ENCODE measurements at regions not wholly inside any gene's neighbourhood (a gene's known extent, or its start where the extent isn't known, plus 50 kb on each side); places are given as distances from the start of the nearest gene placed in this dataset.

DNA sequence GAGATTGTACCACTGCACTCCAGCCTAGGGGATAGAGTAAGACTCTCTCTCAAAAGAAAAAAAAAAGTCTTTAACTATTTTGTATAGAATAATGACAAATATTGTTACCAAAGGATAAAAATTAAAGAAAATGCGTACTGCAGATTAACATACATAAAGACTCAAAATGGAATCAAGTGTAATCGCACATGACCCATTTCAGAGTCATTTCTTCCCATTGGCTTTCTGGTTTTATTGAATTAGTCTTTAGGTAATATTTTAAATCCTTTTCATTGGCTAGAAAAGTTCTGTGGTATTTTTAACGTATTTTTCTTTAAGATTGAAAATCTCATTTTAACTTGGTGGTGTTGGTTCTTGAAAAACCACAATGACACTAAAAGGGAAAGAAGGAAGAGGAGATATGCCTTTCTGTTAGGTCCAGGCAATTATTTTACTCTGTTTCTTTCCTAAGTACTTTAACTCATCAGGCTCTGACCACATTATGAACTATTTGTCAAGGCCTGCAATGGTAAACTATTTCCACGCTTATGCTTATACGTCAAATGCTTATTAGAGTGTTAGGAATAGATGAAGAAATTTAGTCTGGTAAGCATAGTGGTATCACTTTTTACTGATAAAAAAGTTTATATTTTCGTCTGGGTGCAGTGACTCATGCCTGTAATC lies 52.3 kb downstream of the PLEKHG1 start:
- ATAC-seq (ENCODE audit: poor library complexity) (no peak), DNase-seq (no peak)
- intact Hi-C loops (cut with DNase I): no loop called here

DNA sequence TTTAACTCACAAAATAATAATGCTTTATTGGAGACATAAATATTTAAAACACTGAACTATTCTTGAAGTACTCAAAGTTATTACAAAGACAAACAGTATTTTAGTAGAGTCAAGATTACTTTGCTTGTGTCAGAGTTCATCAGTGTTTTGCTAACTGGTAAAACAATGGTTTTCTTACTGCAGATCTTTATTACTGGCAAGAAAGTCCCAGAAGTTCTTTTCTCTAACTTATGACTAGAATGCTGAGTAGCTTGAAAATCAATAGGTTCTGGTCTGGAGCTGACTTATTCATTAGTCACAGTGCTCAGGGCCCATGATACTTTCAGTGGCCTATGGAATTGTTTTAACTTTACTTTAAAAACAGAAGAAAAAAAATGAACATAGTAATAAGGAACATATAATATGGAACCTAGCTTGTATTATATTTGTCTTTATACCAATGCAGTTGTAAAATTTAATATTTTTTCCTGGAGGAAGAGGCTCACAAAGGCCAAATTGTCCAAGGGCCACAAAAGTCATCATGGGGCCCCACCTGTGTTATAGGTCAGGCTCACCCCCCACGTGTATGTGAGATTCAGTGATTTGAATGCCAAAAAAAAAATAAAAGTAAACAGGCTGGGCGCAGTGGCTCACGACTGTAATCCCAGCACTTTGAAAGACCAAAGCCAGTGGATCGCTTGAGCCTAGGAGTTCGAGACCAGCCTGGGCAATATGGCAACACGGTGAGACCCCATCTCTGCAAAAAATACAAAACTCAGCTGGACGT lies 53.3 kb downstream of the PLEKHG1 start:
- ATAC-seq (ENCODE audit: poor library complexity): no peak
- no peak for DNase-seq
- intact Hi-C loops (cut with DNase I): no loop called here

DNA sequence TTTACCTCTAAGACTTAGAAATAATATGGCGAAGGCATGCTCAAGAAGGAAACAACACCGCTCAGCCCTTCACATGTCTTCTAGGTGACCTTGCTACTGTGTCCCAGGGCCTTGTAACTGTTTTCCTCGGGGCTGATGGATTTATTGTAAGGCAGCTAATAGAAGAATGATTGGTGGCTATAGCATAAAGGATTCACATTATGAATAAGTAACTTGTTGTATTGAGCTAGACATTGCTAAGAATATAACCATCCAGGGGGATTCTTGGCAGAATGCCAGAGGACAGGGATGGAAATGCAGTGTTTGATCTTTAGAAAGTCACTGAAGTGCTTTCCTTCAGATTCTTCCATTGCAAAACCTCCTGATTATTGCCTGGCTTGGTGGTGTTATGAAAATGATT lies 54.9 kb downstream of the PLEKHG1 start:
- no peak for DNase-seq
- ATAC-seq (ENCODE audit: poor library complexity): no peak
- intact Hi-C loops (cut with DNase I): no loop called here

DNA sequence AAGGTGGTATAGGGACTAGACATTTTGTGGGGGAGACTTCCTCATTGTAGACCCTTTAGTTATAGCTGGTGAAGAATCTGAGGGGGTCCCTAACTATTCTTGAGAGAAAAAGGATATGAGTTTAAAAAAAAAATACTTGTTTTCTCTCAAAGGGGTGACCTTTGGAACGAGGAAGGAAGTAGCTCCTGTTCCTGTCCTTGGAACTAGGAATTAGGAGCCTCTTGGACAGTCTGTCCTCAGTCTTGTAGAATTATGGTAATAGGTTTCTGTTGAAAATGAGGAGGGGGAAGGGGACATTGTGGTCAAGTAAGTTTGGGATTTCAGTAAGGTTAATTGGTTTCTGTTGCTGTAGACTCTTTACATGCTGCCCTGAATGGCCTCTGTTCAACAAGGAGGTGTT lies 56.5 kb downstream of the PLEKHG1 start:
- DNase-seq (no peak), ATAC-seq (ENCODE audit: poor library complexity) (no peak)
- intact Hi-C loops (cut with DNase I): no loop called here

DNA sequence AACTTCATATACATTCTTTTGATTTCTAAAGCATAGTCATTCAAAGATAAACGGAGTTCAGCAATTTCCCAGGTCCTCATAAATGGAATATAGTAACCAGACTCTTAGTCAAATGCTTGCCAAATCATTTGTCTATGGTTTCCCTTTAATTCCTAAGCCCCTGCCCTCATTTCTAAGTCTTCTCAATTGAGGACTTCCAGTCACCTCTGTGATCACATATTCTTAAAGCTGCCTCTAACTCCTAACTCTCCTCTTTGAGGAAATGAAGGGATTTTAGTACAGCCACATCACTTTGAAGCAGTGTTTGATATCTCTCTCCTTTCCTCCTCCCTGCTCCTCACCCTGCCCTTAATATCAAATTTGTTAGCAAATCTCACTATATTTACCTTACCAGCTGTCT lies 58.7 kb downstream of the PLEKHG1 start:
- intact Hi-C loops (cut with DNase I): no loop called here
- DNase-seq: no peak
- no peak for ATAC-seq (ENCODE audit: poor library complexity)

DNA sequence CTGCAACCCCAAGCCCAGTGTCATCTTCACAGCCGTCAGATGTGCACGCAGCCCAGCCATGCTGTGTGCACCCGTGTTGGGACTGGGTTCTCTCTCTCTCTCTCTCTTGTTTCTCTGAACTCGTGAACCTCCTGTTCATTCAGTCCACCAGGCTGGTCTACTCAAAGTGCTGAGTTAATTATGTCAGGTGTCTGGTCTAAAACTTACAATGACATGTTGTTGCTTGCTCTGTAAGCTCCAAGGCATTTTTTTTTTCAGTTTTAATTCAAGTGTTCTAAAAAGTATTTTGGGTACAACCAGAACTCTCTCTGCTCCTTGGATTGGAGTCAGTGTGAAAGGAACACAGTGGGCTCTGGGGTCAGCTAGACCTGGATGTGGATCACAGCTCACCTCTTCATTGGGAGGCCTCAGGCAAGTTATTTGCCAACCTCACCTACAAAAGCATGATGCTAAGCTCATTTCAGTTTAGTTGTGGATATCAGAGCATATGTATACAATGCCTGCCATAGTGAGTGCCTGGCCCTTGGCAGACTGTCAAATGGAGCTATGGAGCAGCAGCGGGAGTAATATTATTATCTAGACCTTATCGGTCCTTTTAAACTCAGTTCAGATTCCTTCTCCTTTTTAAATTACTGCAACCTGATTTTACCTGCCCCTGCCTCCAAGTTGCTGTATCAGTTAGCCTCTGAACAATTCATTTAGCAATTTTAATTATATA lies 59.5 kb downstream of the PLEKHG1 start:
- no peak for DNase-seq
- ATAC-seq (ENCODE audit: poor library complexity): no peak

DNA sequence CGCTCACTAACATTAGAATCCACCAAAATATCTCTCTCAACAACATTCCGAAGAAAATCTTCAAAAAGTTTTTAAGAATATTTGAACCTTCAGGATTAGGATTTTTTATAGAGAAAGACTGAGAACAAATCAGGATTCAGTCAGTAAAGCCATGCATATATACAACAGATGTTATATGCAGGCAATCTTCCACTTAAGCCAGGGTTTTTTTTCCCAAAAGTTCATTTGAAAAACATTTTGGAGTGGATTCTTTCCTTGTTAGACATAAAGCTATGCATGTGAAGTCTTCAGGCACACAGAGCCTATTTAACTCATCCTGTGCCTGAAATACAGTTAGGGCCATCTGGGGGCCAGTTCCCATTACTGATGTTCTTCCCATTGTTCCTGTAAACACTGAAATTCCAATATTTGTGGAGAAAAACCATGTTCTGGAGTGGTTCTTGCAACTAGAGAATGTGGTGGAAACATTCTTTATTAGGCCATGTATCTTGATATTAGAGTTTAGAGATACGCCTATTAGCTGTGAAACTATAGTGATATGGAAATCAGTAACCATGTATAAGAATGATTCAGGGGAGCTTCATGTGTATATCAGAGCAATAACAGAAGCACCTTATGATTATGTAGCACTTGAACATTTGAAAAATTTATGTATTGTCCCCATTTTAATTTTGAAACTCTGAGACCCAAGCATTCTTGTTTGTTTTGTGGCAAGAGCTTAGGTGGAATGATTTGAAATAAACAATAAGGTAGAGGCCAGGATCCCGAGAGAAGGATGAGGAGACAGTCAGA lies 61.7 kb downstream of the PLEKHG1 start:
- ATAC-seq (ENCODE audit: poor library complexity) (no peak), DNase-seq (no peak)
- intact Hi-C loops (cut with DNase I): no loop called here

More for the DNA sequence above, 59.5 kb downstream of the PLEKHG1 start:
- intact Hi-C loops (cut with DNase I): no loop called here

DNA sequence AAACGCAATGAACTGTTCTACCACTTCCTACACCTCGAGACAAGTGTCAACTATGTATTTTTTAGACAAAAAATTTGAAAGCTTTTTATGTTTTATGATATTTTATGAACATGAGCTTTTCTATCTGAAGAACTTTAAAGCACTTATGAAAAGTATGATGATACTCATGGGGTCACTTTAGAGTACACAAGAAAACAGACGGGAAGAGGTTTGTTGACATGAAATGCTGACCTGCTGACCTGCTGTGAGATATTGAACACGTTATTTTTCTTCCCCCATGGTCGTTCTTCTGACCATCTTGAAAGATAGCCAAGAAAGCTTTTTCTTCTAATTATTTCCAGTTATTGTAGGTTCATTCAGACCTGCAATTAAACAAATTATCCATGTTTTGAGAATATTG lies 63.1 kb downstream of the PLEKHG1 start:
- intact Hi-C loops (cut with DNase I): no loop called here
- DNase-seq: no peak
- ATAC-seq (ENCODE audit: poor library complexity): no peak

DNA sequence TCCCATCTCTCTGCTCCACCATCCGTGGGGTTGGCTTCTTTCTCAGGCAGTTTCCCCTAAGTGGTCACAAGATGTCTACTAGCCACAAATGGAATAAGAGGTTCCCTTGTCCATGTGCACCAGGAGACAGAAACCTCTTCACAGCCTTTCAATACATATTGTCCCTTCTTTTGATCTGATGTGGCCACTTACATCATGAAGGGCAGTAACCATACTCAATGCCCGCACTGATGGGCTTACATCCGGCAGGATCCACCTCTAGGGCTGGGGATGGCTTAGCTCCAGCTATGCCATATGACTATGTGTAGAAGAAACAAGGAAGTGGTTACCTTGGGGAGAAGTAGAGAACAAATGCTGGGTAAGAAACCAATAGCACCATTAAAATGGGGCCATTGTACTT lies 64.4 kb downstream of the PLEKHG1 start:
- no peak for DNase-seq
- intact Hi-C loops (cut with DNase I): no loop called here
- ATAC-seq (ENCODE audit: poor library complexity): no peak

DNA sequence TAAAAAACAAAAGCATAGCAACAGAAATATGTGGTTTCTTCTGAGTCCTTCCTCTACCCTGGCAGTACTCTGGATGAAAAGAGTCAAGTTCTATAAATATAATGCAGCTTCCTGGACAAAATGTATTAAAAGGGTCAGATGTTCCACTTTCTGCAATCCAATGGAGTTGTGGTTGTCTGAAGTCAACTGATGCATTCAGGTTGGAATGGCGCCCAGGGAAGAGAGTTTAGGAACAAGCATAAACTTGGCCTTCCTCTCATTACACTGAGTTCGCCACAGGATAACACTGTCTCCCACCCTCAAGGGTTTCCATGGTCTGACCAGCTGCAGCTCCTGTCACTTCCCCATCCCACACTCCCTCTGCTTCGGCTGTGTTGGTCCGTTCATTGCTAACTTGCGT lies 66.4 kb downstream of the PLEKHG1 start:
- DNase-seq (no peak), ATAC-seq (ENCODE audit: poor library complexity) (peak; percentile 25)
- intact Hi-C loops (cut with DNase I): loop anchor here (5.0 kb wide), 1 partner anchor 64 kb away; no protein-coding TSS in a partner anchor

DNA sequence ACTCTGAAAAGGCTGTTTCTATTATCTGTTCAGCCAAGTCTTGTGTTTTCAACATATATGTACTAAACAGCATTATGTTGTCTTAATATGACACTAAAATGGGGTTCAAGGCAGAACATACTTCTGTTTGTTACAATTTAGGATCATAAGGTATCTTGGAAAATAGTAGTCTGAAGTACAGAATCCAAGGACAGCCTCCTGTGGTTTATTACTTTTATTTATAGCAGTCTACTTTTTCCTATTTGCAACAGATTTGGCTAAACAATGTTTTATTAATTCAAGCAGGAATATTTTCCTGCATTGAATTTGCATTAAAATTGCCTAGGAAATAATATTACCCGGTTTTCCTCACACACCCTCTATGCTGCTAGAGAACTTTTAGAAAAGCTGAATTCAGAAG lies 67.7 kb downstream of the PLEKHG1 start:
- no peak for ATAC-seq (ENCODE audit: poor library complexity)
- intact Hi-C loops (cut with DNase I): loop anchor here (5.0 kb wide), 1 partner anchor 65 kb away; no protein-coding TSS in a partner anchor

DNA sequence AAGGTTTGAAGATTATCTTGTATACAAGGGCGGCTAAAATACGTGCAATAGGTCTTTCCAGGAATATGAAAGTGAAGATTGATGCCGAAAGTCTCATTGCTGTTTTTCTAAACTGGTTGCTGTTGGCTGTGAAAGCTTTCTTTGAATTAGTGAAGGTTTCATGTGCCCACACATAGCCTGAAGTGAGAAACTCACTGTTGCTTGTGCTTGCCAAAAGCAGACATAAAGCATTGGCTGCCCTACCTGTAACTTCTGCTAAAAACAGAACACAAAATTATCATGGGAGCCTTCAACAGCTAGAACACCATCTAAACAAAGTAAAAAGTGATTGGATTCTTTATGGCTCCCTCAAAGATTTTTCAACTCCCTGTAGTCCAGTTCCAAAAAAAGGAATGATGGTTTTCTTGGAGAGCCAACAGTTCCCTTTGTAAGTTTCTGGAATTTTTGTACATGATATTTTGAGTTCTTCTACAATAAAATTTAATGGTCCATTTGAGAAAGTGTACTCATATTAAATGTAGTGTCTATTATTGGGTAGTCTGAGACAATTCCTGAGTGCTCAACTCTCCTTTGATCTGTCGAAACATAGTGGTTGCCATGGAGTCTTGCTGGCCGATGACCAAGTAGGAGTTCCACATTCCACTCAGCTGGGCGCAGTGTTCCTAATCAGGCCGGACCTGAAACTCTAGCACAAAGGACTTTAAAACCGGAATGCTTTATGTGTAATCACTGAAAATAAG lies 68.5 kb downstream of the PLEKHG1 start:
- intact Hi-C loops (cut with DNase I): loop anchor here (5.0 kb wide), 1 partner anchor 66 kb away; no protein-coding TSS in a partner anchor
- ATAC-seq (ENCODE audit: poor library complexity) (peak; percentile 97), DNase-seq (peak; percentile 92)

More for the DNA sequence above, 67.7 kb downstream of the PLEKHG1 start:
- no peak for DNase-seq

DNA sequence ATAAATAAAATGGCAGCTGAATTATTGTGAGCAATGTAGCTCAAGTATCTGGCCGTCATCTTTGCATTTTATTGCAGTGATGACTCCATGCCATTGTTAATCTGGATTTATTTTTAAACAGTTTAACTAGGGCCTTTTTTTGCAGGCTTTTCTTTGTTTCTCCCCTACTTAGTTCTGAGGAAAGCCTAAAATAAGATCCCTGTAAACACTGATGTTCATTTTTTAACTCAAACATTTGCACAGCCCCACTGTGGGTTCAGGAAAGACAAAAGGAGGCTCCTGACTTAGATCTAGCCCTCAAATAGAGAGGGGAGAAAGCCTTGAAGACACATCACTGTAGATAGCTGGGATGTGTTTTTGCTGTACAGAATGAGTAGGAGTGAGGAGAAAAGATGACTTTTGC lies 69.2 kb downstream of the PLEKHG1 start:
- no peak for ATAC-seq (ENCODE audit: poor library complexity)
- no peak for DNase-seq
- intact Hi-C loops (cut with DNase I): loop anchor here (5.0 kb wide), 1 partner anchor 67 kb away; no protein-coding TSS in a partner anchor

DNA sequence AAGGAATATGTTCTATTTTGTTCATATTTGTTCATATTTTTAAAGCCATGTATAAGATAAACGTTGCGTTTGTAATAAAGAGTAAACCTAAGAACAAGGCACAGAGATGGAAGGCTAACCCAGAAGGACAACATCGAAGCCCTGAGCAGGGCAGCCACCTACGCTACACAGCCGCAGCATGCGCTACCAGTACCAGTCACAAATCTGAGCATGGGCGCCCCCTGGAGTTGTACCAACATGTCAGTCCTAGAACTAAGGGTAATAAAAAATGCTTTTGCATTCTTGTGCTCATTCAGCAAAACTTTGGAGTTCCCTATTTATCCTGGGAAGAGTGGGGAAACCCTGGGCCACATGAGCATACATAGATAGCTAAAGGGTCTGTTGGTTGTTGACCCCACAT lies 70.6 kb downstream of the PLEKHG1 start:
- ATAC-seq (ENCODE audit: poor library complexity): no peak
- DNase-seq: no peak
- intact Hi-C loops (cut with DNase I): no loop called here

DNA sequence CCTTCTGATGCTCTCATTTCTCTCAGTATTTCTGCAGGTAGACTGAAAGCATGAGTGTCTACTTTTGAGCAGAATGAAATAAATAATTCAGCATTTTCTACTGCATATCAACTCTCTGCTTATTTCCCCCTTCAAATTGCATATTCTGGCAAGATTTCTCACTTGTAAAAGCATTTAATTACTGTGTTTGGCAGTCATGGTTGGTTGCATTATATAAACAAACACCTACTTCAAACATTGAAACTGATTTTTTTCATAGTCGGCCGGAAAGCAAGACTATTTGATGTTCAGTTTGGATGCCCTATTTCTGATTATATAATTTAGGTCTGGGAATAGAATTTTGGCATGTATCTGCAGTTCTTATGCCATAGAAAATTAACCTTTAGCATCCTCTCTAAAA lies 73.1 kb downstream of the PLEKHG1 start:
- intact Hi-C loops (cut with DNase I): no loop called here
- ATAC-seq (ENCODE audit: poor library complexity) (no peak), DNase-seq (no peak)

DNA sequence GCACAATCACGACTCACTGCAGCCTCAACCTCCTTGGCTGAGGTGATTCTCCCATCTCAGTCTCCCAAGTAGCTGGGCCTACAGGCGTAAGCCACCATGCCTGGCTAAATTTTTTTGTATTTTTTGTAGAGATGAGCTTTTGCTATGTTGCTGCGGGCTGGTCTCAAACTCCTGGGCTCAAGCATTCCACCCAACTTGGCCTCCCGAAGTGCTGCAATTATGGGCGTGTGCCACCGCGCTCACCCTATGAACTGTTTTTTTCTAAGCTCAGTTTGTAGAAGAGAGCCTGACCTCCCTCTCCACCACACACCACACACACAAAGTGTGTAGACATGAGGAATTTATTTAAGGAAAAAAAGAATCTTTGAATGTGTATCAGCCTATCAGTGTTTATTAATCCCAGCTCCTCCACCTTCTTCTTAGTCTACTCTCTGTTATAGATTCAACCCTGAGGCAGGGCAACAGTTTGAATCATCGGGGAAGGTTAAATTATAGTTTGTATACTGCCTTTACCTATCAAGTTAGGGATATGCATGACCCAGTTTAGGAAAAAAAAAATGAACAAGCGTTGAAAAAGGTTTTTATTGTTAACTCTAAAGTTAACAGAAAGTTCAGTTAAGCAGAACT lies 74.1 kb downstream of the PLEKHG1 start:
- intact Hi-C loops (cut with DNase I): no loop called here
- no peak for ATAC-seq (ENCODE audit: poor library complexity)
- DNase-seq: no peak

DNA sequence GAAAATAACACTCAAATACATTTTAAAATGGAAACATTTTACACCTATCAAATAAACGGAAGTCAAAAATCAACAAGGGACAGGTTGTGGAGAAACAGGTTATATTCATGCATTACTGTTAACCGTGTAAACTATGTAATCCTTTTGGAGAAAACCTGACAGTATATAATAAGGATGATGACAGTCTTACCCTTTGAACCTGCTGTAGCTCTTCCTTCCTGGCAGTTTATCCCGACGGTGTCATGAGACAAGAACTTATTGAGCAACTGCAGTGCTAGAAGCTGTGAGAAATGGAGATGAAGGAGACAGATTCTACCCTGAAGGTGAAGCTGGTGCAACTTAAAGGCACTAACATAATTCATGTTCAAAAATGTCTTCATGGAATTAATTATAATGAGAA lies 76.7 kb downstream of the PLEKHG1 start:
- DNase-seq: no peak
- intact Hi-C loops (cut with DNase I): no loop called here
- no peak for ATAC-seq (ENCODE audit: poor library complexity)

DNA sequence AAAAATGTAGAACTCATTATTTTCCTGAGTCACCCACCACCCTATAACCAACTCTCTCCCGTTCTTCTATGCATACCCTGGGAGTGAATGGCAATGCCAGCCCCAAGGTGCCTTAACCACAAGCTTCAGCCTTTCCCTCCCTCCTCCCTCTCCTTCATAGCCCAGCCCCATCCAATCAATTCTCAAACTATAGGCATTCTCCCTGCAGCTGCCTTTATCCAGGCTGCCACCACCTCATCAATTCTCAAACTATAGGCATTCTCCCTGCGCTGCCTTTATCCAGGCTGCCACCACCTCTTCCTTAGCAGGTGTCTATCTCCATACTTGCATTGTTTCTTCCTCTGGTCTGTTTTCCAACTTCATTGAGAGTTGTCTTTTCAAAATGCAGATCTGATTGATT lies 77.1 kb downstream of the PLEKHG1 start:
- DNase-seq: no peak
- intact Hi-C loops (cut with DNase I): no loop called here
- ATAC-seq (ENCODE audit: poor library complexity): no peak

All from Right ventricle myocardium superior (tissue), 1 donor.